CD4-positive, alpha-beta T cell treated with Interleukin-1 beta for 1 hour (primary cell): ENCODE measurements at regions not wholly inside any gene's neighbourhood (a gene's known extent, or its start where the extent isn't known, plus 50 kb on each side); places are given as distances from the start of the nearest gene placed in this dataset.

ENCODE experiments used
- DNase-seq, 2 donors: peaks; one replicate each; pipeline ENCODE4 v3.0.0-alpha.2; 2020 to 2022

DNA sequence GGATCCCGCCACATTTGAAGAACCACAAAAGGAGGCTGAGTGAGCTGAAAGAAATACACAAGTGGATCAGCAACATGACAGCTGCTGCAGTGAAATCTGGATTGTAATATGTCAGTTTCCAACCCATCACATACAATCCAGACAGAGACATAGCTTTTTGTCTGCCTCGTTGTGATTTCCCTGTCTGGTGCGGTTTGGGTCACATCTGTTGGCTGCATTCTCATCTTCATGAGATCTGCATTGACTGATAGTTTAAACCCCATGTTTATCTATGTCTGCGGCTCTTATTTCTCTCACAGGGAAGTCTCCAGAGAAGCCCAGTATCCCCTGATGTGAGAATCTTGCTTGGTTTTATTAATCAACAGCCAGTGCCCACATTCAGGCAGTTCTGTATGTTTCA is 403.1 kb upstream of the ZNF608 start:
- no peak for DNase-seq

DNA sequence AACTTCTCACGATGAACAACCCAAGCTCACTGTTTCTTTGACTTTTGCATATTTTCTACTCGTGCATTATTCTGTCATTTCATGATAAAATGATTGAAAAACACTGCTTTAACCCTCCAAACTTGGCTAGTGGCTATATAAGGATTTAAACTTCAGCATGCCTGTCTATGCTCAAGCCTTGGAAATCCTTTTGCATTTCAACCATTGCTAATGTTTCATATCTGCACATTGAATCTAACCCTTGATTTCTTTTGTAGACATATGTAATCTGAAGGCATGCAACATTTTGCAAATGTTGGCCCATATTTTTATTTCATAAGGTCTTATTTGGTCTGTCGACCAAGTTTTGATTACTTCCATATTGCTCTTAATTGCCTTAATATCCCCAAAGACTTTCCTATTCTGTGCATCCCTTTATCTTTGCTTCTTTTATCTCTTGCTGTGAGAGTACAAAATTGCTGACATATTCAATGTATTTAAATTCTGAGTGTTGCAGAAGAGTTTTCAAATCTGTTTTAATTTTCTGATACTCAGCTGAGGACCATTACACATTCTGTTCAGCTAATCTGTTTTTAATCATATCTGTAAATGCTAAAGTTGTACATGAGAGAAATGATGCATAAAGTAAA is 403.7 kb upstream of the ZNF608 start:
- DNase-seq, result no peak

DNA sequence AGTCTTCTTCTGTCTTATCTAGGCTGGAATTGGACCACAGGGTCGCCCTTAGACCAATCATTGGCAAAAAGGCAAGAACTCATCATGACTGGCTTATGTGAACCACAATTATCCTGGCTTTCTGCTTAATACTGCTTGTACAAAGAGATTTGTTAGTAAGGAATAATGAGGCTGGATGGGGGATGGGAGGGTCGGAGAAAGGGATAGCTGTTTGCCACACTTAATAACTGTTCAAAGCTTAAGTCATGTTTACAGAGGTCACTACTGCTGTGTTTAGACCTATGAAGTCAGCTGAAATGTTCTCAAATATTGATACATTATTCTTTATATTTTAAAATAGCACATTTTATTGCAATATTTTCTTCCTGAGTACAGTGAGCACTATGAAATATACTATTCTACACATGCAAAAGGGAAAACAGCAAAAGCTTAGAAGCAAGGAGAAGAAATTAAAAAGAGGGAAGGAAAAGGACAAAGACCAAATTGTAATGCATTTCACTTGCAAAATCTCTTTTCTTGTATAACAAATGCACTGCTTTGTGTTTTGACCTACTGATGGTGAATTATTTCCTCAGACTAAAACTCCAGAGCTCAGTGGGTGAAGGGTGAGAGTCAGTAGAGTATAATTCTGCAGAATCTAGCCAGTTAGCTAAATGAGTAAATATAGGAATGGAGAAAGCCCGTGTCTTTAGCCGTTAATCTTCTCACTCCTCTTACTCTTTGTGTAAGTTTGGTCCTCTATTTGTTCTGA is 404.9 kb upstream of the ZNF608 start:
- no peak for DNase-seq

DNA sequence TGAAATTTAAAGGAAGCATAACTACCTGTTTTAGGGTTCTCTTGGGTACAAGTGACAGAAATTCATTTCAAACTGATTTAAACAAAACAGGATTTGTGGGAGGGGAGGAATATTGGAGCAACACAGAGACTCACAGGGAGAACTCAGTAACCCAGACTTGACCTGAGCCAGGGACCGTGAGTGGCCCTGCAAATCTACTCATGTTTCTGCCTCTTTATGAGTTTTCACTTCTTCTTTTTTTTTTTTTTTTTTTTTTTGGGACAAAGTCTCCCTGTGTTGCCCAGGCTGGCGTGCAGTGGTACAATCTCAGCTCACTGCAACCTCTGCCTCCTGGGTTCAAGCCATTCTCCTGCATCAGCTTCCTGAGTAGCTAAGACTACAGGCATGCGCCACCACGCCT is 405.6 kb upstream of the ZNF608 start:
- no peak for DNase-seq

DNA sequence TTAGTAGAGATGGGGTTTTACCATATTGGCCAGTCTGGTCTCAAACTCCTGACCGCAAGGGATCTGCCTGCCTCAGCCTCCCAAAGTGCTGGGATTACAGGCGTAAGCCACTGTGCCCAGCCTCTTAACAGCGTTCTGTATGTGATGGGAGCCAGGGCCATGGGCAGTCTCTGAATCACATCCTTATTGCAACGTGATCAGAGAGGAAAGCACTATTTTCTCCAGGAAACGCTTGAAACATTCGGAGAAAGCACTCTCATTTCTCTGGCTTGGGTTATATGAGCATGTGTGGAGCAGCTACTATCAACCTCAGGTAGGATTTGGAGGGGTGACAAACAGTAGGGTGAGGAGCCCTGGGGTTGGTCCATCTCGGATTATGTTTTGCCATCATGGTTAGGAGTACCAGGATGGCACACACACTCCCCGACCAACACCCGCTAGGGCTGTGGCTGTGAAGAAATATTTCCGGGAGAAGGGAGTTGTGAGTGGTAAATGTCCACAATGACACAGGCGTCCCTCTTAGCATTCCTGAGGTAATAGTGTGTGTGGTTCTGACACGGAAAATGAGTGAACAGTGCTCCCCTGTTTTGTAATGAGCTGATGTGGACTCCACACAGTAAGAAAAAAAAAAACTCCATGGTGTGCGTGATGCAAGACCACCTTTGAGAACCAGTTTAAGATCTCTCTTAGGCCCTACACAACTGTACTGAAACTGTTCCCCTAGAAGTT is 406.2 kb upstream of the ZNF608 start:
- no peak for DNase-seq

DNA sequence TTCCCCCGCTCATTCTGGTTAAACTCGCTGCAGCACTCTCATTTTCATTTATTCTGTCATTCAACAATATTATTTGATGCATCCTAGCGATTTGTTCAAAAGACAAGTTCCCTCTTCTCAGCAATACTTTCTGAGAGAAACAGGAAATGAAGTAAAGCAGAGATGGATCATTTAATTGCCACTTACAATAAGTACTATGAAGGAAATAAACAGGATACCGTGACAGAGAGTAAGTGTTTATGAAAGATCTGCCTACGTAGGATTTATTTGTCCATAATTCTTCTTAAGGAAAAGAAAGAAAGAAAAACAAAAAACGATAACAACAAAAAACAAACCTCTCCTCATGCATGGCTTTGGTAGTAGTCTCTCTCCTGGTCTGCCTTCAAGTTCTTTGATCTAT is 406.8 kb upstream of the ZNF608 start:
- DNase-seq, result no peak

DNA sequence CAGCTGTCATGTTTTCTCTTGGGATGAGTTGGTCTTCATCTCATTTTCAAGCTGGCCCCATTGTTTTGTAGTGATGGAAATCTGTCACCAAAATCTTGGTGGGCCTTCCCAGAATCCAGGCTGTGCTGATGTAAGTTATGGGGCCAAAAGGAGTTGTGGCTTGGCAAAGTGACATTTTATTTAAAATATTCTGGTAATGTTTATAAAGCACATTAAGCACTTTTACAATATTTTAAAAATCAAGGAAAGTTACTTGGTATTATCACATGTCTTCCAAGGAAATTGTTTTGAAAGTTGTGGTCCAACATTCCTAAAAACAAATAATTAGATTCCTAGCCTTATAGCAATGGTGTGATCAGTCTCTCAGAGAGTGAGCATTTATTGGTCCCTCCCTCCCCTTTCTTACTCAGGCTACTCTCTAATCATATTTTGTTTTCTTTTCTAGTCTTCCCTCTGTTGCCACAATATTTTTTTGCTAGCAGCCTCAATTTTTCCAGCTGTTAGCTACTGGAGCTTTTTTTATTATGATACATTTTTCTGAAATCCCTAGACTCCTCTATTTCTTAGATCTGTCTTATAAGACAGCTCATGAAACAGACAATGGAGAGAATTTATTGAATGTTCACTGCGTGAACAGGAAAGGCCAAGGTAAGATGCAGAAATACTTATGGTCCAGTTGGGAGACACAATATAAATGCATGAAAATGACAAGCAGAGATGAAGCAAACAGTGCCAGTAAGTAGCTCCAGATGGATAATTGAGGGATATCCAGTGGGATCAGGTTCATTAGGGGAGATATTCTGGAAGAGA is 408.1 kb upstream of the ZNF608 start:
- no peak for DNase-seq

DNA sequence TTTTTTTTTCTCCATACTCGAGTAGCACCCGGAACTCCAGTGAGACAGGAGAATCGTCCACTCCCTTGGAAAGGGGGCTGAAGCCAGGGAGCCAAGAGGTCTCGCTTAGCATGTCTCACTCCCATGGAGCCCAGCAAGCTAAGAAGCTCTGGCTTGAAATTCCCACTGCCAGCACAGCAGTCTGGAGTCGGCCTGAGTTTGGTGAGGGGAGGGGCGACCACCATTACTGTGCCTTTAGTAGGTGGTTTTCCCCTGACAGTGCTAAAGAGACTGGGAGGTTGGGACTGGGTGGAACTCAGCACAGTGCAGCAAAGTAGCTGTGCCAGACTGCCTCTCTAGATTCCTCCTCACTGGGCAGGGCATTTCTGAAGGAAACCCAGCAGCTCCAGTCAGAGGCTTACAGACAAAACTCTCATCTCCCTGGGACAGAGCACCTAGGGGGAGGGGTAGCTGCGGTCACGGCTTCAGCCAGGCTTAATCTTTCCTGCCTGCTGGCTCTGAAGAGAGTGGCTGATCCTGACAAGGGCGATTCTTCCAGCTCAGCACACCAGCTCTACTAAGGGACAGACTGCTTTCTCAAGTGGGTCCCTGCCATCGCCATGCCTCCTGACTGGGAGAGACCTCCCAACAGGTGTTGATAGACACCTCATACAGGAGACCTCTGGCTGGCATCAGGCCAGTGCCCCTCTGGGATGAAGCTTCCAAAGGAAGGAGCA is 414.5 kb upstream of the ZNF608 start:
- DNase-seq, result no peak

DNA sequence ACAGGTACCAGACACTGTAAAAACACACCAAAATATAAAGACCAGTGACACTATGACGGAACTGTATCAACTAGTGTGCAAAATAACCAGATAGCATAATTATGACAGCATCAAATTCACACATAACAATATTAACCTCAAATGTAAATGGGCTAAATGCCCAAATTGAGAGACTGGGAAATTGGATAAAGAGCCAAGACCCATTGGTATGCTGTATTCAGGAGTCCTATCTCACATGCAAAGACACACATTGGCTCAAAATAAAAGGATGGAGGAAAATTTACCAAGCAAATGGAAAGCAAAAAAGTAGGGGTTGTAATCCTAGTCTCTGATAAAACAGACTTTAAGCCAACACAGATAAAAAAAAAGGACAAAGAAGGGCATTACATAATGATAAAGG is 416.3 kb upstream of the ZNF608 start:
- no peak for DNase-seq

DNA sequence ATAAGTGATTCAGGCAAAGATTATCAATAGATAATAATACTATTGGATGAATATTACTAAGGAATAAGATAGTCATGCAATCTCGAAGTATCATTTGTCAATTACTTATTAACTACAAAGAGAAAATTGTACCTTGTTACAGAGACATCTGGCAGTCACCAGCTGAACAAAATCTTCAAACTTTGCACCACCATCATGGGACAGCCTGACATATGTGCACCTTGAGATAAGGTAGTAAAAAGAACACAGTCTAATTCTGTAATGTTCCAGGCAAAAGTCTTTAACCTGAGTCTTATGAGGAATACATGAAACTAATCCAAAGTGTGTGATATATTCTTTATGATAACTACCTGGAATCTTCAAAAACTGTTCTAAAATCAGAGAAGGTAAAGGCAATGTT is 423.0 kb upstream of the ZNF608 start:
- no peak for DNase-seq

DNA sequence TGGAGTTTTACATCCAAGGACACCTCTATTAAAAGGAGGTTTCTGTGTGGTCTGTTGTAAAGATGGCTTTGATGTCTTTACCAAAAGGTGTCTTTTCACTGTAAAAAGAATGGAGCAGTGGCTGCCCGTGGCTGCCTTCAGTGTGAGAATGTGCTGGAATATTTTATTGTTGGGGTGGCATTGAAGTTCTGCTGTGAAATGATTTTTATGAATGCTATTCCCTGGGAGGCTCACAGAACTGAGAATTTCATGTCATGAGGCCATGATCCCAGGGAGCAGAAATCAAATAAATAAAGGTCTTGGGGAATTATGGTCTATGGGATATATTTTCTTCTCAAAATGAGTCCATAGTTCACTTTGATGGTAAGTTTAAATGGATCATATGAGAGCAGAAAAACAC is 425.2 kb upstream of the ZNF608 start:
- DNase-seq, result no peak

DNA sequence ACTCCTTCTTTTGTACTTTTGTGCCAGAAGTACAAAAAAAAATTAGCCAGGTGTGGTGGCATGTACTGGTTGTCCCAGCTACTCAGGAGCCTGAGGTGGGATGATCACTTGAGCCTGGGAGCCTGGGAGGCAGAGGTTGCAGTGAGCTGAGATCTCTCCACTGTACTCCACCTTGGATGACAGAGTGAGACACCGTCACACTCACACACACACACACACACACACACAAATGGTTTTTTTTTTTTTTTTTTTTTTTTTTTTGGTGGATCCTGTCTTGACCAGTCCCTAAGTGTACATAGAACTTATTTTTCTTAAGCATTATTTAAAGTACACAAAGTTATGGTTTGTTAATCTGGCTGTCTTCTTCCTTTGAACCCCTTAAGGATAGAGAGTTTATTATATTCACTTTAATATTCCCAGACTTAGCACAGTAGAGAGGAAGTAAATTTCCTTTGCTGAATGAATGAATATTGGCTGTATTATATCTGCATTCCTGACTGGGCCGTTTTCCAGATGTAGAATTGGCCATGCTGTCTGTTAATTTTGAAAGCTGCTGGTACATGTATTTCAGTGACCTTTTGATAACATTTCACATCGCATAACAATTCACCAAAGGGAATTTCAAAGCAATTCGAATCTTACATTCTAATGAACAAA is 429.0 kb upstream of the ZNF608 start:
- DNase-seq, result no peak

DNA sequence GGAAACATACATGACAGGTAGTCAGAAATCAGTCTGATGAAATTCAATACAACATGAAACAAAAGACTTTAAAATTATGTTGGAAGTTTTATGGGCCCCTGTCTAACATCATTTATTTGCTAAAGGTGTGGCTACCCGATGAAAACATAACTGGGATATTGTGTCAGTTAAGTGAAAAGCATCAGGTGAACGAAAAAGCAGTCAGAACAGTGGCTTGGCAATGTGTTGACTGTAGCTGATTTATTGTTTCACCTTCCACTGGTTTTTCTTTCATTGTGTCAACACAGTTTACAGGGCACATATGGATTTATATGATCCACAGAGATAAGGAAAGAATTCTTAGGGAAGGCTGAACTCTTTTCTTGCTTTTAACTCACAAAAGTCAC is 429.6 kb upstream of the ZNF608 start:
- DNase-seq, result no peak

DNA sequence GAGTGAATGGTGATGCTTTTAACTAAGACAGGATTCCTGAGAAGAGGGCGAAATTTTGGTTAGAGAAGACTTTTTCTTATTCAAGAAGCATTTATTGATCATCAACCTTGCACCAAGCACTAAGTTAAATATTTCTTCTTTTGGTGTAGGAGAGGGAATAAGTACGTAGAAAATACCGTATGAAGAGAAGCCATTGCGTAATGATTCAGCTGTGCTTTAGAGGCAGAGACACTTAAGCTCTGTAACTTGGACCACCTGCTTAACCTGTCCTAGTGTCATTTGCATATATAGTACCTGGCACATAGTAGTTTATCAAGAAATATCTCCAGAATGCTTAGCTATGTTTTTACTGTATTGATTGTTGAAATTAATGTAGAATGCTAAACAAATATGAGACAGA is 430.9 kb upstream of the ZNF608 start:
- no peak for DNase-seq

DNA sequence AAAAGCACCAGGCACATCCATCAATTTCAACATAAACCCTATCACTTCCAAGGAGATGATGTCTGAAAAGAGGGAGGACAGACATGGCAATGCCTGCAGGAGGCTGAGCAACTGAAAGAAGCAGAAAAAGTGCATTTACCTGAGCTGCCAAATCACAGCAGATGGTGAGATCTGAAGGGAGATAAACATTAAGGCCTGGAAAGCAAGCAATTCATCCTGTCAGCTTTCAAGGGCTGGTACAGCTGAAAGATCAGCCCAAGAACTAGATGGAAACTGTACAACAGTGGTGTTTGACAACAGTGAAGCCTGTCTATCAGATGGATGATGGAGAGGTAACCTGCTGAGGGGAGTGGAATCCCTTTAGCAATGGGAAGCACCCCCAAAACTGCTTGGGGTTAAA is 433.2 kb upstream of the ZNF608 start:
- DNase-seq, result no peak

DNA sequence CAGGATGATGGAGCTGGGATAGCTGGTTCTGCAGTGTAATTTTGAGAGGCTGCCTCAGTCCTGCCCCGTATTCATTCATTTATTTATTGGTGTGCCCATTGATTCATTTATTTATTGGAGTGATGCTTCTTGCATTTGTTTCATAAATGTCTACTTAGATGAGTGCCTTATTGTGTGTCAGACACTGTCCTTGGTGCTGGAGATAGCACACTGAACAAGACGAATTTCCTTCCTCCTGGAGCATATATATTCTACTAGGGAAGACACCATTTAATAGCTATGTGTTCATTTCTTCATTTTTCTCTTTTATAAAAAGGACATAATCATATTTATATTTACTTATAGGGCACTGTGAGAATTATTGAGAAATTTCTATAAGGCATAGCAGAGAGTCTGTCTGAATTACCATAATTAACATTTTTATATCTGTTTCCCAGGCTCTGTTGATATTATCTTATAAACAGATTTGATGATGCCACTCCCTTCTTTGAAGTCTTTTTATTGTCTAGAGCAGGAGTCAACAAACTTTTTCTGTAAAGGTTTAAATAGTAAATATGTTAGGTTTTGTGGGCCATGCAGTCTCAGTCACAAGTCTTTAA is 433.9 kb upstream of the ZNF608 start:
- DNase-seq, result no peak

DNA sequence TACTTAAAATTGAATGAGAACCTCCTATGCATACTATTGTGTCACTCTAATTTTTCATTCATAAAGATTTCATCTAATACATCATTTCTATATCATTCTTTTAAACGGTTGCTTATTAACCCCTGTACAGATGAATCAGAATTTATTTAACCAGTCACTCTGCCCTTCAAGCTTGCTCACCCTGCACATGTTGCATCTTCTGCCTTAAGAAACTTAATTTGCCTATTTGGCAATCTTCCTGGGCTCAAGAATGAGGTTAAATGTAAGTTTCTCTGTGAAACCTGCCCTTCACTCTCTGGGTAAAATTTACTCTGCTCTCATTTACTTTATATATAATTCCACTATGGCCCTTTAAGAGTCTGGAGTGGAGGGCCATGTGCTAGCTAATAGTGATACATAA is 434.7 kb upstream of the ZNF608 start:
- DNase-seq, result no peak

DNA sequence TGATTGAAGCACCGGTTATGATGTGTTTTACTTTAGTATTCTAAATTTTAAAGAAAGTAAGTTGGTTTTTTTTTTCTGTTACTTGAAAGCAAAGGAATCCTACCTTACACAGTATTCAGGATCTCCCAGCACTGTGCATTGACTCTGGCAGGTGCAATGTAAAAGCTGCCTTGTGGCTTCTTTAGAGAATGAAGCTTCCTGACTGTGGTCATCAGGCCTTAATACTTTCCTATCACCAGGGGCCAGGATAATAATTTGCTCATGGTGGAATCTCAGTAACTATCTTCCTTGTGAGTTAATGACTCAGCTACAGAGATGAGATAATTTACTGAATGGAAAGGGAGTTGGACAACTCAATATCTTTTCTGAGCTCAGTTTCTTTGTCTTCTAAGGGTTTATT is 435.5 kb upstream of the ZNF608 start:
- DNase-seq, result no peak

DNA sequence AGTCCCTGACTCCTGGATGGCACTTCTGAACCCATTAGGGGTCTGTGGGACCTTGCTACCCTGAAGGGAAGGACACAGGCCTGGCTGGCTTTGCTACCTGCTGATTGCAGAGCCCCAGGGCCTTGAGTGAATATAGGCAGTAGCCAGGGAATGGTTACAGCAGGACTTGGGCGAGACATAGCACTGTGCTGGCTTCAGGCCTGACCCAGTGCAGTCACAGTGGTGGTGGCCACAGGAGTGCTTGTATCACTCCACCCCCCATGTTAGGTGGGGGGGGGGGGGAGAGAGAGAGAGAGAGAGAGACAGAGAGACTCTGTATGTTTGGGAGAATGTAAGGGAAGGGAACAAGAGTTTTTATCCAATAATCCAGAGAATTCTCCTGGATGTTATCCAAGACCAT is 439.3 kb upstream of the ZNF608 start:
- DNase-seq, result no peak

DNA sequence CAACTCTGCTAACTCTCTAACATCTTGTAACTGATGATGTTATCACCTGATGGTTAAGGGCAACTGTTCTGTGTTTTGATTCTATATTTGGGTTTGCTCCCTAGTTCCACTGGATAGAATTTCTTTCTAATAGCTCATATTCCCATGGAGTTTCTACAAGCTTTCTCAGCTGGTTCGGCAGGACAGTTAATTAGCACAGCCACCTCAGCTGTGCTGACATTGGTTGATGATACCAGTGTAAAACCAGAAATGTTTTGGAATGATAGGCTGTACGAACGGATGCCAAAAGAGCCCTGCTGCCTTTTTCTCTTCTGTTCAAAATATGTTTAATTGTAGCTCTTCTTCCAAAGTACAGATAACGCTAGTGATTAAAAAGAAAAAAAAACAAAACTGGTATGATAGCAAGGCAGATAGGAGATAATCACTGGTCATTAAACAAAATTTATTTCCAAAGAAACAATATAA is 440.5 kb upstream of the ZNF608 start:
- no peak for DNase-seq

DNA sequence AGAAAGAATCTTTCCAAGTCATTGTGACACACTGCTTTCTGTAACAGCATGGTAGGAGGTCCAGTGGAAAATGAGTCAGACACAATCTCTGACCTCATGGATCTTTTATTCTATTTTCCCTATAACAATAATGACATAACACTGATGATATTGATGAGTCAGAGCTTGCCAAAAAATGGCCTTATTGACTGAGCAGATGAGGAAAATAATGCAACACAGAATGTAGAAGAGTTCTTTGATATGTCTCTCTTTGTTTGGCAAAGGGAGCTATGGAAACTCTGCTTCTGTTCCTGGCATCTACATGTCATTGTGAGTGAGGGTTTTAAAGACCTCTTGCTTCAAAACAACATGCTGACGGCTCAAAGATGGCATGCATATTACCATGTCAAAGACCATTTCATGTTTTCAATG is 443.1 kb upstream of the ZNF608 start:
- no peak for DNase-seq
